22Rv1 (cell line): ENCODE measurements at regions not wholly inside any gene's neighbourhood (a gene's known extent, or its start where the extent isn't known, plus 50 kb on each side); places are given as distances from the start of the nearest gene placed in this dataset.

Source experiments
- CTCF ChIP-seq: fragments of 450-650 bp; IDR thresholded peaks from 2 replicates; pipeline ENCODE4 v1.5.1; 2017; ENCODE audit warnings: mild to moderate bottlenecking
- ZFX ChIP-seq: fragments of 450-650 bp; IDR thresholded peaks from 2 replicates; pipeline ENCODE4 v1.6.1; 2017; ENCODE audit warnings: antibody characterized with exemption, borderline replicate concordance

GRCh38 chr14:54322701-54323337 is 74.0 kb upstream of the CDKN3 start:
- TF ChIP-seq CTCF (no peak), ZFX (no peak)
